ENCODE measurements at regions not wholly inside any gene's neighbourhood (a gene's known extent, or its start where the extent isn't known, plus 50 kb on each side); places are given as distances from the start of the nearest gene placed in this dataset.

GRCh38 chr3:67894510-67894909 lies 240.1 kb upstream of the SUCLG2 start:
- intact Hi-C loops (cut with DNase I) = no loop called here
- 78% methylated on average over 4 of the region's 4 CpGs for WGBS
- Histone ChIP-seq H3K4me1 (peaks cover 0 to 6% (median 0%) of the 10 kb centered on the region in 4 donors), H3K27ac (replicated peaks in 1 of 4) (no peak overlapping the region), H3K36me3 (no peaks in the 10 kb centered on the region), H3K9me3 (peaks cover 0 to 19% (median 10%) of the 10 kb centered on the region in 4 donors), H3K4me3 (no peak overlapping the region), H3K27me3 (no peaks in the 10 kb centered on the region)
- no peak for DNase-seq (ENCODE audit: extremely low spot score)
- TF ChIP-seq CTCF (IDR thresholded peaks at IDR 0.05) (no peak), POLR2A (IDR thresholded peaks at IDR 0.05; ENCODE audit: low read depth) (no peak), POLR2AphosphoS5 (IDR thresholded peaks at IDR 0.05) (no peak), EP300 (IDR thresholded peaks at IDR 0.05) (no peak)

- TF ChIP-seq POLR2AphosphoS5 (IDR thresholded peaks at IDR 0.05) (no peak), EP300 (IDR thresholded peaks at IDR 0.05) (no peak), CTCF (IDR thresholded peaks at IDR 0.05) (no peak), POLR2A (IDR thresholded peaks at IDR 0.05; ENCODE audit: low read depth) (no peak)
- WGBS = 81% methylated on average over 1 of the region's 1 CpG
- Histone ChIP-seq H3K27ac (replicated peaks in 1 of 4) (no peak overlapping the region), H3K4me3 (no peak overlapping the region), H3K9me3 (peaks cover 0 to 4% (median 1%) of the 10 kb centered on the region in 4 donors), H3K36me3 (no peaks in the 10 kb centered on the region), H3K4me1 (no peaks in the 10 kb centered on the region), H3K27me3 (no peaks in the 10 kb centered on the region)
- intact Hi-C loops (cut with DNase I) = no loop called here
- DNase-seq (ENCODE audit: extremely low spot score) = no peak
These were observed 229.9 kb upstream of the SUCLG2 start for GRCh38 chr3:67884345-67884744.

GRCh38 chr3:67883766-67884165 lies 229.4 kb upstream of the SUCLG2 start:
- no peak for DNase-seq (ENCODE audit: extremely low spot score)
- intact Hi-C loops (cut with DNase I) = no loop called here
- Histone ChIP-seq H3K4me1 (no peaks in the 10 kb centered on the region), H3K9me3 (no peaks in the 10 kb centered on the region), H3K4me3 (no peak overlapping the region), H3K27me3 (no peaks in the 10 kb centered on the region), H3K36me3 (no peaks in the 10 kb centered on the region), H3K27ac (replicated peaks in 1 of 4) (no peak overlapping the region)
- WGBS = 67% methylated on average over 2 of the region's 2 CpGs
- no peak for TF ChIP-seq POLR2AphosphoS5 (IDR thresholded peaks at IDR 0.05)
- no peak for TF ChIP-seq EP300 (IDR thresholded peaks at IDR 0.05)
- TF ChIP-seq POLR2A (IDR thresholded peaks at IDR 0.05; ENCODE audit: low read depth) = no peak
- TF ChIP-seq CTCF (IDR thresholded peaks at IDR 0.05) = no peak

GRCh38 chr3:67882981-67883380 lies 228.6 kb upstream of the SUCLG2 start:
- Histone ChIP-seq H3K4me1 (no peaks in the 10 kb centered on the region), H3K9me3 (no peaks in the 10 kb centered on the region), H3K27ac (replicated peaks in 1 of 4) (no peak overlapping the region), H3K27me3 (no peaks in the 10 kb centered on the region), H3K4me3 (no peak overlapping the region), H3K36me3 (no peaks in the 10 kb centered on the region)
- WGBS = 75% methylated on average over 5 of the region's 5 CpGs
- TF ChIP-seq POLR2A (IDR thresholded peaks at IDR 0.05; ENCODE audit: low read depth) (no peak), POLR2AphosphoS5 (IDR thresholded peaks at IDR 0.05) (no peak), CTCF (IDR thresholded peaks at IDR 0.05) (no peak), EP300 (IDR thresholded peaks at IDR 0.05) (no peak)
- intact Hi-C loops (cut with DNase I) = no loop called here
- DNase-seq (ENCODE audit: extremely low spot score) = no peak

GRCh38 chr3:67876261-67876660 lies 221.8 kb upstream of the SUCLG2 start:
- Histone ChIP-seq H3K36me3 (no peaks in the 10 kb centered on the region), H3K4me3 (no peak overlapping the region), H3K4me1 (no peaks in the 10 kb centered on the region), H3K27ac (replicated peaks in 1 of 4) (no peak overlapping the region), H3K9me3 (no peaks in the 10 kb centered on the region), H3K27me3 (no peaks in the 10 kb centered on the region)
- TF ChIP-seq EP300 (IDR thresholded peaks at IDR 0.05) = no peak
- no peak for TF ChIP-seq CTCF (IDR thresholded peaks at IDR 0.05)
- no peak for TF ChIP-seq POLR2AphosphoS5 (IDR thresholded peaks at IDR 0.05)
- TF ChIP-seq POLR2A (IDR thresholded peaks at IDR 0.05; ENCODE audit: low read depth) = no peak
- no peak for DNase-seq (ENCODE audit: extremely low spot score)
- WGBS = 80% methylated on average over 2 of the region's 2 CpGs
- intact Hi-C loops (cut with DNase I) = no loop called here
